Ishikawa (cell line): ENCODE measurements at regions not wholly inside any gene's neighbourhood (a gene's known extent, or its start where the extent isn't known, plus 50 kb on each side); places are given as distances from the start of the nearest gene placed in this dataset.

Experiments
- CEBPB ChIP-seq: IDR thresholded peaks from 2 replicates; pipeline ENCODE4 v1.6.1; 2012
- EP300 ChIP-seq: IDR thresholded peaks from 2 replicates; pipeline ENCODE4 v1.6.1; 2012; ENCODE audit warnings: borderline replicate concordance
- TF ChIP-seq, protein P1 (sequence below): IDR thresholded peaks from 2 replicates; pipeline ENCODE4 v1.6.1; 2012

DNA sequence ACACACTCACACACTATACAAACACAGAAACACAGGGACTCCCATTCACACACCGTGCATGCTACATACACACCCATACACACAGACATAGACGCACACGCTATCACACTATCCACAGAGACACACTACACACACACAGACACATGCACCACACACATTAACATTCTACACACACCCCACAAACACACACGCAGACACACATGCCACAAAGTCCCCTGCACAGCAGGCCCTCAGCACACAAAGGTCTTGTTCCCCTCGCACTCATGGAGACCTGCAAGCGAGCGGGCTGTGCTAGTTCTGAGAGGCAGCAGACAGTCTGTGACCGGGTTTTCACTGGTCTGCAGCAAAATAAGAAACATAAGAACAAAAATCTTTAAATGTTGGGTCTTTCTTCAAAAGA is 429.6 kb upstream of the SALL3 start:
- TF ChIP-seq, protein P1, sequence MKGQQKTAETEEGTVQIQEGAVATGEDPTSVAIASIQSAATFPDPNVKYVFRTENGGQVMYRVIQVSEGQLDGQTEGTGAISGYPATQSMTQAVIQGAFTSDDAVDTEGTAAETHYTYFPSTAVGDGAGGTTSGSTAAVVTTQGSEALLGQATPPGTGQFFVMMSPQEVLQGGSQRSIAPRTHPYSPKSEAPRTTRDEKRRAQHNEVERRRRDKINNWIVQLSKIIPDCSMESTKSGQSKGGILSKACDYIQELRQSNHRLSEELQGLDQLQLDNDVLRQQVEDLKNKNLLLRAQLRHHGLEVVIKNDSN: no peak
- TF ChIP-seq CEBPB: no peak
- TF ChIP-seq EP300: no peak
